NK-92 (cell line): ENCODE measurements at regions not wholly inside any gene's neighbourhood (a gene's known extent, or its start where the extent isn't known, plus 50 kb on each side); places are given as distances from the start of the nearest gene placed in this dataset.
"Not testable (repeated sequence)": the region's sequence is repeated elsewhere in the genome, so short reads cannot be mapped to it uniquely, and the experiment has no call there.

ENCODE experiments used
- DNase-seq: peaks from one replicate; lab custom pipeline; 2025; ENCODE audit not compliant: unreplicated experiment; lab: John Stamatoyannopoulos, UW

DNA sequence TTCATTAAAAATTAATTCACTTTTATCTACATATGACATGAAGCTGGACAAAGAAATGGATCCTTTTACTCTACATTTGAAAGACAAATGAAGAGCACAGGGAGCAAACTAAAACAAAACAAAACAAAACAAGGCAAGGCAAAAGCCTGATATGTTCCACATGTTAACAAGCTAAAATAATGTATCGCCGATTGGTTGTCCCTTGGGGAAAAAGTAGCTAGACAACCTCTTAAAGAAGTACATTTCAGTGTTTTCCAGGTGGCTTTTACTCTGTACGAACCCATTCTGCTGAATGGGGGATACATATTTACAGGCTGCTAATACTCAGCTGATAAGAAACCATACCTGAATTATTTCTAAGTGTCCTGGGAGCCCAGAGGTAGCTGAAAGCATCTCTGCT lies 493.0 kb upstream of the TBL1XR1 start:
- no peak for DNase-seq

DNA sequence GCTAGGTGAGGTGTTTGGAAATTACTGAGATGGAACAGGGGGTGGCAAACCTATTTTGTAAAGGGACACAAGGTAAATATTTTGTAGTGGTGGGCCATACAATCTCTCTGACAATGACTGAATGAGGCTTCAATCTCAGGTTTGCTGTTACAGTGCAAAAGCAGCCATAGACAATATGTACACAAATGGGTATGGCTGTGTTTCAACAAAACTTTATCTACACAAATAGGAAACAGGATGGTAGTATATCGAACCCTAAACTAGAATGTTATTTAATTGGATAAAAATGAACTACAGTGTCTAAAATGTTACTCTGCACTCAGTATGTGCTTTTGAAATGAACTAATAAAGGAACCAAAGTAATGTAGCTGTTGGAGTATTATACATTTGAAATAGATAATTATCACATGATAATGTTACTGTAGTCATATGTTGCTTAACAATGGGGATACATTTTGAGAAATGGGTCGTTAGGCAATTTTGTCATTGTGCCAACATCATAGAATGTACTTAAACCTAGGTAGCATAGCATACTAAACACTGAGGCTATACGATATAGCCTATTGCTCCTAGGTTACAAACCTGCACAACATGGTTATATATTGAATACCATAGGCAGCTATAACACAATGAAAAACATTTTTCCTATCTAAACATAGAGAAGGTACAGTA lies 495.2 kb upstream of the TBL1XR1 start:
- no peak for DNase-seq

DNA sequence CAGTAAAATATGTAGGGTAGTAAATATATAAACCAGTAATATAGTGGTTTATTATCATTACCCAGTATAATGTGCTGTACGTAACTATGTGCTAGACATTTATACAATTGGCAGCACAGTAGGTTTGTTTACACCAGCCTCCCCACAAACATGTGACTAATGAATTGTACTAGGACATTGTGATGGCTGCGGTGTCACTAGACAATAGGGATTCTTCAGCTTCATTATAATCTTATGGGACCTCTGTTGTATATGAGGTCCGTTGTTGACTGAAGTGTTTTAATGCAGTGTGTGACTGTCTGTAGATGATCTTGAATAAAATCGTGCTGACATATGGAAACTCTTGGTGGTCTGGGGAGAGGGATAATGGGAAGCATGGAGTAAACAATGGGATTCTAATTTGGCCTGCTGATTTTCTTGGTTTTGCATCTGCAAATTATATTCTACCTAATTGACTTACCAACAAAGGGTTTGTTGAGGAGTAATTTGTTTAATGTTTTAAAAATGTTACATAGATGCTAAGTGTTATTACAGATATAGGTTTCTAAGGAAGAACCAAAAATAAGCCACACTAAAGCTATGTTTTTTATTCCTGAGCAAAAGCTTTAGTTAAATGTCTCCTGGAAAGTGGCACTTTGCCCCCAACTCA lies 496.5 kb upstream of the TBL1XR1 start:
- no peak for DNase-seq

DNA sequence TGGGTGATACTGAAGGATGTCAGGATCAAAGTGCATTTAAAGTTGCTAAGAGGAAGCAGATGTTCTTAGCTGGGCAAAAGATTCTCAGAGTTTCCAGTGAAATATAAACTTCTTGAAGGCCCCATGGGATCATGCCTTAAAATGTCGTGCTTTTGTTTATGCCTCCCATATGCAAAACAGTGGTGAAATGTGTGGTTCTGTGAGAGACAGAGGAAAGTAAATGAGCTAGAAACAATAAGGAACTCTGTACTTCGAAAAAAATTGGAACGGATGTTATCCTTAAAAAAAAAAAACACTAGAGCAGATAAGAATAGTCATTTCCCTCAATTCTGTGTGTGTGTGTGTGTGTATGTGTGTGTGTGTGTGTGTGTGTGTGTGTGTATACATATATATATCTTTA lies 497.0 kb upstream of the TBL1XR1 start:
- DNase-seq = no peak

DNA sequence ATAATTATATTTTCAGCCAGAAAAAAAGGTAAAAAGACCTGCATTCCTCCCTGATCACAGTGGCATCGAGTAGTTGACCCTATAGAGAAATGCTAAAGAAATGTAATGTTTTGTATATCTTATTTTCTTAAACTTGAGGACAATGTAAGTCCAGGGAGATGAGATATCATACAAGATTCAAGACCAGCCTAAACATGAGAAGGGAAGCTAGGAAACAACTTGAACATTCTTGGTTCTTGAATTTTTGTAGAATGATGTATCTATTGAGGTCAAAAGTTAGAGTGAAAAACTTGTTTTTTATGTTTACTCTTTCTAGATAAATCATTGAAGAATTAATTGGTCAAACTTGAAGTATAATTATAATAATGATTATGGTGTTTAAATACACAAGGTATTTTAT lies 497.7 kb upstream of the TBL1XR1 start:
- no peak for DNase-seq

DNA sequence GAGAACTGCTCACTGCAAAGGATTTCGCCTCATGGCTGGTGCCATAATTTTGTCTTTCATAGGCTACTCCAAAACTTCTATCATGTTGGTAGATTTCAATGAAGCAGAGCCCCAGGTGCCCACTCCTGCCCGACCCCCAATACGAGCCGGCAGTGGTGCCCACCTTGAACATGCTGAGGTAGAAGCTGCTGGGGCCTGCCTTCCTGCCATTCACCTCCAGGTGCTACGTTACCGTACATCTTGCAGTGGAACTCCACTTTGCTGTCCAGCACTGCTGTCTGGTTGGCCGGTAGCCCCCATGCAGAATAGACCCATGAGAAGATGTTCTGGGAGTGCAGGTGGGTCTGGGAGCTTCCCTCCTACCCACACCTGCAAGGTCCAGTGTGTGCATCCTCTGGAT lies 502.8 kb upstream of the TBL1XR1 start:
- DNase-seq = no peak

DNA sequence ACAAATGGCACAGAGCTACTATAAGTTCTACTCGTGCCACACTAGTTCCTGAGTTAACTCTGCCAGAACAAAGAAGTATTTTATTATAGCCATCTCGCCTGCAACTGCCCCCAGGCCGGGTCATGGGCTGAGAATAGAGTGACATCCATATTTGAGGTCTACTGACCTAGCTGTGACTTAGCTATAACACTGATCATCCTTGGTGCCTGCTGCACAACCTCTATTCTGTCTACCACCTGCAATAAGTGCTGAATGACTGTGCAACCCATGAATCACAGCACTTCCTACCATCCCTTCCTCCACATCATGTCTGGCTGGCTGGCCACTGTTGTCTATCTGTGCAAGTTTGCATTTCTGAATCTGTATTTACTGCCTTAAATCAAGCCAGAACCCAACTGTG lies 506.5 kb upstream of the TBL1XR1 start:
- no peak for DNase-seq

DNA sequence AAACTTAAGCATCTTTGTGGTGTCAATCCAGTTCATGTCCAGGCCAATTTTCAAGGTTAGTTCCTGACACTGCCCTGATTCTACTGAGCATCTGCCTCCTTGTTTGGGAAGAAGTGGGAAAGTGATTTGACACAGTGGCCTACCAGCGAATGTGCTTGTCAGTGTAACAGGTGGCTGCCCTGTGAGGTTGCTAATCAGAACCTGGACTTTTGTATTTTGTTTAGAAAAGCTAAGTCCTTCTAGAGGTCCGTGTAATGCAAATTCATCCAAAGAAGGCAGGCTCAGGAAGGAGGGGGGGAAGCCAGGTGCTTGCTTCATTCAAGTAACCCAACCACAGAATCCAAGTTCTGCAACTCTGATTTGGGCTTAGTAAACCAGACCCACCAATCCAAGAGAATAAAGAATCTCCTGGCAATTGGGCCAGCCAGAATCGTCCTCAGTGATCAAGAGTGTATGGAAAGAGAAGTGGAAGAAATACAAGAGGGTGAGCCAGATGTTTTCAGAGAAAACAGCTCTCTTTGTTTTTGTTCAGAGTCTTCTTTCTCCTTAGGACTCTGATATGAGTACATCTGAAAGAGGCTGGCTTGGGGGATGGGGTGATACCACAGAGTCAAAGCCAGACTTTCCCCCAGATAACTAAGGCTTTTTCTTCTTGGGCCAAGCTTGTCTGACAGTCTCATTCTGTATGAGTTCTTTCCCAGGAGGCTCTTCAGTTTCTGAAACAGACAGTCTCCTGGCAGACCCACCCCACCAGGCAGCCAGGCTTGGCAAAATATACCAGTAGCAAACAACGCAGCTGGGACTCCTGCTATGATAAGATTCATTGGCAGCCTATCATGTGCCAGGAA lies 508.9 kb upstream of the TBL1XR1 start:
- DNase-seq = no peak

DNA sequence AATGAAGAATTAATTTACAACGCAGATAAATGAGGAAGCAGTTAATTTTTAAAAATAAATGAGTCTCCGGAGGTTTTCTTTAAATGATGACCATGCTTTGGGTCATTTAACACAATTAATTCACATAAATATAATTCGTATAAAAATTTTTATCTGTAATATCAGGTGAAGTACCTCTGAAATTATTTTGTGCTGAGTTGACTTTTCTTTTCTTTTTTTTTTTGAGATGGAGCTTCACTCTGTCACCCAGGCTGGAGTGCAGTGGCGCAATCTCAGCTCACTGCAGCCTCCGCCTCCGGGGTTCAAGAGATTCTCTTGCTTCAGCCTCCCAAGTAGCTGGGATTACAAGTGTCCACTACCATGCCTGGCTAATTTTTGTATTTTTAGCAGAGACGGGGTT lies 512.2 kb upstream of the TBL1XR1 start:
- not testable (repeated sequence) for DNase-seq

DNA sequence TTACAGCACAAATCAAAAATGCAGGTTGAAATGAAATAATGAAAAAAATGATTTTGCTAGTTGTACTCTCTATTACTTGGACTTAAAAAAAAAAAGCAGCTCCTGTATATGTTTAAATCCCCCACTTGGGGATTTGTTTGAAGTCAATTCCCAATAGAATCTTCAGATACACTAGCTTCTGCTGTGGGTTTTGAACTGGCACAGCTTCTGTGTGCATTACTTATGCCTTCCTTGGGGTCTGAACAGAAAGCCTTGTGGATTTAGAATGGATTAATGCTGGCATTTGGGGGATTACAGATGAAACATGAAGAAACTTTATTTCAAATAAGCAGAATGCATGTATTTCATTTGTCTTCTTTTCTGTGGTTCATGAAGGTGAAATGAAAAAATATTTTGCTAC lies 513.2 kb upstream of the TBL1XR1 start:
- no peak for DNase-seq

DNA sequence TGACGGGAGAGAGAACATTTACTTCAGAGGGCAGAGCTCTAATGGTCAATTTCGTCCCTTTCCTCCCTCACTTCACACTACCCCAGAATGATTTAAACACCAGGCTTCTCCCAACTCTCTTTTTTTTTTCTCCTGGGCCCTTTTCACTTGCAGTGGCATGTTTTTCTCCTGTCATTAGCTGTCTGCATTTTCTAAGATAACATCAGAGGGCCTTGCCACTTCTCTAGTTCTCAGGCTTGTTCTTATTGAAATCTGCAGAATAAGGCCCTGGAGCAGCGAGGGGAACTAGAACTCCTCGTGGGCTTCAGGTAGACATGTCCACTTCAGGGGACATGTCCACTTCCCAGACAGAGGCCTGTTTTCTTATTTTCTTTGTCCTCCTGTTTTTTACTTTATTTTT lies 514.4 kb upstream of the TBL1XR1 start:
- DNase-seq = no peak

DNA sequence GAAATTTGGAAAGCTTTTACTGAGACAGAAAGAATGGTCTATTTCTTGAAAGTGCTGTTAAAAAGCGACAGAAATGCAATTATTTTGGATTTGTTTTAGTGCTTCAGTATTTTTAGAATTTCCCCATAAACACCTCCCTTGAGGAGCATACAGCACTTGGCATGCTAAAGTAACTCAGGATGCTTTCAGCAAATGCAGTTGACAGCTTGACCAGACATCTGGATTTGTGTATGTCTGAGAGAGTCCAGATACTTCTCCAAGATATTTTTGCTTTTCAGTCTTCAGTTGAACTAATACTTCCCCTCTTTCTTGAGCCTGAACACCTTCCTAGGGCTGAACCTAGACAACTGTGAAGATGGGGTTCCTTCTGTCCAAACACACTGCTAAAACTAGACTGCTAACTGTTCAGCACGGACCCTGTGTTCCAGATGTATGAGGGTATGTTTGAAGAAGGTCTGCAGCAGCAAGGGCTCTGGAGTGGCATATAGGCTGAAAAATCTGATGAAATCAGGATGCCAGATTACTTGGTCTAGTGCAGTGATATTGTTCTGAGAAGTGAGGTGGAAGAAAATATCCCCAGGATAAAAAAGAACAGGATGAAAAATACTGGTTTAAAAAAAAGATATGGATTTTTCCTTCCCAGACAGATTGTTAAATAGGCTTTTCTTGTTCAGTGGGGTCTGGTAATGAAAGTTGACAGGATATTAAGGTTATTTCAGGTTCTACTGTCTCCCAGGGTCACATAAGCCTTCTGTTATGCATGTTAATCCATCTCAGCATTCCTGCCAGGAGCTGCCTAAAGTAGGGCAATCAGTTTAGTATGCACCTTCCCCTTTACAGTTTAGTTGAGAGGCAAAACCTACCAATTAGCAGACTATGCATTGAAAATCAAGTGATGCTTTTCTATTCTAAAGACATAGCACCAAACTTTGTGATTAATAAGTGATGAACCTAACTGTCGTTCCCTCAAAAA lies 516.9 kb upstream of the TBL1XR1 start:
- DNase-seq = no peak

DNA sequence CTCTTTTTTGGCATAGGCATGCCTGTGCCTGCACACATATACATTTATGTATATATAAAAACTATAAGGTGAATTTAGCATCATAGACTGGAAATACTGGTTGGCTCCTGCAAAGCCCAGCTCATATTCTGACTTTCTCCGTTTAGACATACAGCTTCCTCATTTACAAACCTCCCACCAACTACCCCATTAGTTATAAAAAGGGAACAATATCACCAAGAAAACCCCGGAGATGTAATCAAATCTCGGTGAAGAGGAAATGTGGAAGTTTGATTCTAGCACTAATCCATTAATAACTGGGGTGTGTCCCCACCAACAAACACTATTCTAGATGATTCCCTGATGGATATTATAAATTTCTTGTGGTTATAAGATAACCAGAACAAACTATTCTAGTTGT lies 517.7 kb upstream of the TBL1XR1 start:
- DNase-seq = no peak

DNA sequence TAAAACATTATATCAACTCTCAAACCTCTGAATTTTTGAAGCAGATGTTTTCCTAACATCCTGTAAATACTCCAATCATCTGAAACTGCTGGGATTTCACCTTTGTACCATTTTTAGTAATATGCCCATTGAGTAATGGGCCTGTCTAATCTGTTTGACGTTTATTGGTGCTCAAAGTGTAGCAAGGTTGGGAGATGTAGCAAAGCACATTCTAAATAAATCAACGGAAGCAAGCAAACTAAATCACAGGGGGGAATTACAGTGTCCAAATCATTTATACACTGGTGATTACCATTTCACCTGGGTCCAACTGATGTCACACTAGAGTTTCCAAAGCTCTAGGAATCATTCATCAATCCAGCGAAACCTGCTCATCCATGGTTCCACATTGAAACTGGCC lies 518.7 kb upstream of the TBL1XR1 start:
- no peak for DNase-seq

DNA sequence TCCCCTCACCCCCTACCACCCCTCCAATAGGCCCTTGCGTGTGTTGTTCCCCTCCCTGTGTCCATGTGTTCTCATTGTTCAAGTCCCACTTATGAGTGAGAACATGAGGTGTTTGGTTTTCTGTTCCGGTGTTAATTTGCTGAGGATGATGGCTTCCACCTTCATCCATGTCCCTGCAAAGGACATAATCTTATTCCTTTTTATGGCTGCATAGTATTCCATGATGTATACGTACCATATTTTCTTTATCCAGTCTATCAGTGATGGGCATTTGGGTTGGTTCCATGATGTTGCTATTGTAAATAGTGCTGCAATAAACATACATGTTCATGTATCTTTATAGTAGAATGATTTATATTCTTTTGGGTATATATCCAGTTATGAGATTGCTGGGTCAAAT lies 523.6 kb upstream of the TBL1XR1 start:
- not testable (repeated sequence) for DNase-seq

DNA sequence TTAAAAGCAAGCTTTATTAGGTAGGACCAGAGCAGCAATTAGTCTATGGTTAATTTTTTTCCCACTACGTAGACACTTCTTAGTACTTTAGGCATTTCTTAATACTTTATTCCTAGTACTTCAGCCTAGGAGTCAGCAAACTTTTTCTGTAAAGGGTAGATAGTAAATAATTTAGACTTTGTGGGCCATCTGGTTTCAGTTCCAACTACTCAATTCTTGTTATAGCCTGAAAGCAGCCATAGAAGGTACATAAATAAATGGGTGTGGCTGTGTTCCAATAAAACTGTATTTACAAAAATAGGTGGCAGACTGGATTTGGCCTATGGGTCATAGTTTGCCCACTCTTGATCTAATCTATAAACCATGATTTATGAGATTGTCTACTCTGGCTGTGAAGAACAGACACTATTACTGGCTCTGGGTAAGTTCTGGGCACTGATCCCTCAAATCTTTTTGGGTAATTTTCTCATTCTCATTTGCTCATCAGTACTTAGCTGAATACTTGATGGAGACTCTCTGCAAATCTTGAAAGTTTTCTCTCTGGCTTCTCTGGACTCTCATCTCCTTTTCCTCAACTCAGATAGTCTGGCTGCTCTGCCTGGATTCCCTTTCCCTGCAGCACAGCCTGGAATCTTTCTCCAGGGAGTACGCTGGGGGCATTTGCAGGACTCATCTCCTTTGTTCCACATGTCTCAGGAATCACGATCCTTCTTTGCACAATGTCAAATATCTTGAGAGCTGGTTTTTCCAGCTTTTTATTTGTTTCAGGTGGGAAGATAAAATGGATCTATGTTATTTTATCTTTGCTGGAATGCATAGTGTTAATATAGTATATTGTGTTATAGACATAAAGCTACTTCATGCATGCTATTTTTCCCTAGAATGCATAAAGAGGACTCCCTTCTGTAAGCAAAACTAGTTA lies 524.8 kb upstream of the TBL1XR1 start:
- no peak for DNase-seq

DNA sequence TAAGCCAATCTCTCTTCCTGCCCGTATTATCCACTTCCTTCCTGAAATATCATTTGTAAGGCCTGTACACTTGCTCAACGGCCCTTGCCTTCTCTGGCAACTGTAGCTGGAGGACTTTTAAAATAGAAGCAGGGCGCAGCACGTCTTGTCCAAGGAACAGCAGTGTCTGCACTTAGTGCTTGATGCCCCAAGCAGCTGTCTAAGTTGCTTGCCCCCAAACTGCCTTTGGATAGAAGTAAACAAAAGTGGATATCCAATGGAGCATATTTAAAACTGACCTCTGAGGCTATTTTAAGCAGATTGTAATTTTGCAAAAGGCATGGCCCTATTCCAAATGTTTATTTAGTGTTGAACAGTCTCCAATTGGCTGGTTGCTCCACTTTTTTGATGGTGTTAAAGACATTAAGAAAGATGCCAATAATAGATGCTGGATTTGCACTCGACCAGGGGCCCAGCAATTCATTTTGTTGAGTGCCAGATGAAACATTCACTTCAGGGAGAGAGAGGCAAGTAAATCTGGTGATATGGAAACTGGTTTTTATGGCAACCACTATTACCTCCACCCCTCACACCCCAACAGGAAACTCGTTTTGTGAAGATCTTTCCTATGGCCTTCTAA lies 526.8 kb upstream of the TBL1XR1 start:
- no peak for DNase-seq

DNA sequence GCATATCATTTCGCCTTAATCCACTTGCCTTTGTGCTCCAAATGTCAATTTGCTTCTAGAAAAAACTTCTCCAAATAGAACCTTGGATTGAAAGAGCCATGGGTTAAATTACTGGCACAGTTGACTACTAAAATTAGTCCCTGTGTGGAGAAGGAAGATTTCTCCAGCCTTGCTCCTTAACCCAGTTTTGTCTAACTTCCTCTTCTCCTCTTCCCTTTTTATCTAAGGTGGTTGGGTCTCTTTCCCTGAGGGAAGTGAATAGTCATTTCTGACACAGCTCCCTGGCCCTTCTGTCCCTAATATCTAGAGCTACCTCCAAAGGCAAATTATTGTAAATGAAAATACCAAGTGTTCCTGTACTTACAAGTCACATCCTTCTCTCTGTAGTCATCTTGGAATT lies 527.9 kb upstream of the TBL1XR1 start:
- no peak for DNase-seq

DNA sequence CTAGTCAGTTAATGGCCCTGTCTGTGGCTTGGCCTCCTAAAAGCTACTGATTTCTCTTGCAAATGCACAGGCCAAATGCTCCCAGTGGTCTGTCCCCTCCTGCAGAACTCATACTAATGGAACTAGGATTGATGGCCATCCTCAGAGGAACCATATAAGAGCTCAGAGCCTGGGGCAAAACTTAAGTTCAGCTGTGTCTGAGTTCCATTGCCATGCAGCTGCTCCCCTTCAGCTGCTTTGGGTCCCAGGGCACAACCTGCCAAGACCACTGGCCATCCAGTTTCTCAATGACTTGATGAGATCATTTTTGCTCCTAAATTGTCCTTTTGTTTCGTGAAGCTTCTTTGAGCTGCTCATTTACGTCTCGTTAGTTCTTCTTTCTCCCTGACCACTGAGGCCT lies 529.5 kb upstream of the TBL1XR1 start:
- DNase-seq = no peak
